Activated naive CD4-positive, alpha-beta T cell treated with anti-CD3 and anti-CD28 coated beads for 36 hours (primary cell): ENCODE measurements at regions not wholly inside any gene's neighbourhood (a gene's known extent, or its start where the extent isn't known, plus 50 kb on each side); places are given as distances from the start of the nearest gene placed in this dataset.

Source experiments
- CTCF ChIA-PET: fragments of 350-600 bp; sonication (Branson Sonifier 250); formaldehyde crosslinking; loops from one replicate; lab custom pipeline; 2021; ENCODE audit warnings: antibody characterized with exemption; lab: Charles Lee
- DNase-seq: peaks from one replicate; pipeline ENCODE4 v3.0.0-alpha.2; 2020
- H3K27ac Mint-ChIP-seq: one replicate; pipeline ENCODE4 v1.8.0; 2021; ENCODE audit warnings: mild to moderate bottlenecking, mixed read lengths
- H3K27me3 Mint-ChIP-seq: one replicate; pipeline ENCODE4 v1.8.0; 2021; ENCODE audit warnings: low read depth, mixed read lengths
- H3K36me3 Mint-ChIP-seq: one replicate; pipeline ENCODE4 v1.8.0; 2021; ENCODE audit warnings: low read depth, mixed read lengths
- H3K4me1 Mint-ChIP-seq: one replicate; pipeline ENCODE4 v1.8.0; 2021; ENCODE audit warnings: low read depth, mixed read lengths
- H3K4me3 Mint-ChIP-seq: one replicate; pipeline ENCODE4 v1.8.0; 2021; ENCODE audit warnings: mild to moderate bottlenecking, moderate library complexity, mixed read lengths
- H3K9me3 Mint-ChIP-seq: one replicate; pipeline ENCODE4 v1.8.0; 2021; ENCODE audit warnings: mixed read lengths
- intact Hi-C: fragments of 100-400 bp; cut with micrococcal nuclease; formaldehyde crosslinking; loops from one replicate; pipeline ENCODE4 v1.15.1; 2023

GRCh38 chr3:148344521-148344920, 353.2 kb upstream of the AGTR1 start:
- CTCF ChIA-PET: no interaction called here
- peaks cover 5% of the 10 kb centered on the region for H3K9me3 Mint-ChIP-seq
- intact Hi-C loops: no loop called here

DNA sequence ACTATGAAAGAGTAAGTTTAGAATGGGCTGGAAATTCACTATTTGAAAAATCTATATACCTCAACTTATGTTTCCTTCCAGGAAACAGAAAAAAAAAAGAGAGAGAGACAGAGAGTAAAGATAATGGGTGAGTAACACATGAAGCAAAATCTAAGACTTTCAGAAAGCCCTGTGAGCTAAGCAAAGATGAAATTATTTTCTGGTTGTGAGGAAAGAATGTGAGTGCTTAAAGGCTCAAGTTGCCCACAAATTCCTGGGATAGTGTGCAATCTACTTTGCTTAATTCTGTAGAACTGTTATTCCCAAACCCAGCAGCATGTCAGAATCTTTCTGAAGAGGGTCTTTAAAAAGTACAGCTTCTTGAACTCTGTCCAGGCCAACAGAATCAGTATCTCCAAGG, 337.7 kb upstream of the AGTR1 start:
- CTCF ChIA-PET: interaction anchor here (0.7 kb wide), 1 partner anchor 47 kb away, joined by 3 read pairs; no protein-coding TSS in a partner anchor
- no peak for DNase-seq
- Mint-ChIP-seq H3K27ac (no peak overlapping the region), H3K4me3 (no peak overlapping the region), H3K36me3 (no peaks in the 10 kb centered on the region), H3K9me3 (no peaks in the 10 kb centered on the region), H3K27me3 (no peaks in the 10 kb centered on the region), H3K4me1 (no peaks in the 10 kb centered on the region)
- intact Hi-C loops: no loop called here

More at GRCh38 chr3:148344521-148344920, 353.2 kb upstream of the AGTR1 start:
- no peaks in the 10 kb centered on the region for H3K4me1 Mint-ChIP-seq
- H3K4me3 Mint-ChIP-seq: no peak overlapping the region
- no peaks in the 10 kb centered on the region for H3K36me3 Mint-ChIP-seq
- H3K27me3 Mint-ChIP-seq: no peaks in the 10 kb centered on the region
- H3K27ac Mint-ChIP-seq: no peak overlapping the region
- DNase-seq: no peak

DNA sequence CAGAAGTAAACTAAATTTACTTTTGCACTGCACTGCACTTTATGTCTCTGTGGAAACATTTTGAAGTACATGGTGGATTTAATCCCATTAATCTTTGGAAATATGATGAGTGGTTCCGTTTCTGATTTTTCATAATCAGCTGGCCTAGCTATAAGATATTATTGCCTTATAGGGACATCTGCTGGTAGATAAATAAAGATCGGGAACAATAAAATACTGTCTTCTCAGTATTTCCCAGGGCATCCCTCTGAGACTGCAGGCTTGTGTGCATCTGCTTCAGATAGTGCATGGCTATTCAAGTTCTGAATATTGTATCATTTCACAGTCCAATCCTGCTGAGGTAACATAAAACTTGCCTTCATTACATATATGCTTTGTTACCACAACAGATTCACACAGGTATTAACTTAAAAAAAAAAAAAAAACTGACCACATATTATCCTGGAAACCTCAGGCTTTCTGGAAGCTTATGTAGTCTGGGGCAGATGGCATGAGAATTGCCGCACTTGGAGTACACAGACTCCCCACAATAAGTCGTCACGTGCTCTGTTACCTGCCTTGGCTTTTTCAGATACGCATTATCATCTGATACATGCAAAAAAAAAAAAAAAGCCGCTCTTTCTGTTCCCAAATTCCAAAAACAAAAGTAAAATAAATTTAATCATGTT, 330.8 kb upstream of the AGTR1 start:
- DNase-seq: no peak
- intact Hi-C loops: no loop called here
- CTCF ChIA-PET: no interaction called here
- Mint-ChIP-seq H3K4me1 (no peaks in the 10 kb centered on the region), H3K36me3 (no peaks in the 10 kb centered on the region), H3K27ac (no peak overlapping the region), H3K27me3 (no peaks in the 10 kb centered on the region), H3K9me3 (peaks cover 5% of the 10 kb centered on the region), H3K4me3 (no peak overlapping the region)

GRCh38 chr3:148367756-148368155, 329.9 kb upstream of the AGTR1 start:
- intact Hi-C loops: no loop called here
- H3K36me3 Mint-ChIP-seq: no peaks in the 10 kb centered on the region
- H3K4me3 Mint-ChIP-seq: no peak overlapping the region
- H3K27me3 Mint-ChIP-seq: no peaks in the 10 kb centered on the region
- CTCF ChIA-PET: no interaction called here
- peaks cover 5% of the 10 kb centered on the region for H3K9me3 Mint-ChIP-seq
- H3K4me1 Mint-ChIP-seq: no peaks in the 10 kb centered on the region
- no peak for DNase-seq
- no peak overlapping the region for H3K27ac Mint-ChIP-seq

- Mint-ChIP-seq H3K27me3 (no peaks in the 10 kb centered on the region), H3K4me3 (no peak overlapping the region), H3K27ac (no peak overlapping the region), H3K36me3 (no peaks in the 10 kb centered on the region), H3K9me3 (peaks cover 5% of the 10 kb centered on the region), H3K4me1 (no peaks in the 10 kb centered on the region)
- no peak for DNase-seq
- intact Hi-C loops: no loop called here
- CTCF ChIA-PET: no interaction called here
Measured at GRCh38 chr3:148369381-148369780, 328.3 kb upstream of the AGTR1 start.

- no peaks in the 10 kb centered on the region for H3K36me3 Mint-ChIP-seq
- H3K4me3 Mint-ChIP-seq: no peak overlapping the region
- intact Hi-C loops: no loop called here
- H3K27me3 Mint-ChIP-seq: no peaks in the 10 kb centered on the region
- DNase-seq: no peak
- peaks cover 5% of the 10 kb centered on the region for H3K9me3 Mint-ChIP-seq
- CTCF ChIA-PET: no interaction called here
- no peaks in the 10 kb centered on the region for H3K4me1 Mint-ChIP-seq
- no peak overlapping the region for H3K27ac Mint-ChIP-seq
Measured at GRCh38 chr3:148372206-148372875, 325.4 kb upstream of the AGTR1 start.

DNA sequence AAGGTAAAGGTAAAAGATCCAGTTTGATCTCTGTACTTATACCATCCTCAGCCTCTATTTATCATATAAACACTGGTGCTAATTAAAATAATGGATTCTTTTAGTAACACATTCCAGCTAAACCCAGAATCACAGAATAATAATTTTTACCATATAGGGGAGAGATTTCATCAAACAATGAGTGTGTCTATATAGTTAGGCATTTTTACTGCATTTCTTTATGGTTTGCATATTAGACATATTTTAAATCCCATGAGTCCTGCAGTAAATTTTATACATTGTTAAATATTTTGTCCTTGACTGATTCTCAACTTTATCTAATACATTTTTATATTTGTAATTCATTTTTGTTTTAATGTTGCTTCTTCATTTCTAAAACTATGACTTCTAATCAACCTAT, 323.7 kb upstream of the AGTR1 start:
- no peaks in the 10 kb centered on the region for H3K27me3 Mint-ChIP-seq
- CTCF ChIA-PET: no interaction called here
- no peaks in the 10 kb centered on the region for H3K36me3 Mint-ChIP-seq
- peaks cover 5% of the 10 kb centered on the region for H3K9me3 Mint-ChIP-seq
- DNase-seq: no peak
- no peak overlapping the region for H3K4me3 Mint-ChIP-seq
- intact Hi-C loops: no loop called here
- H3K4me1 Mint-ChIP-seq: no peaks in the 10 kb centered on the region
- H3K27ac Mint-ChIP-seq: no peak overlapping the region

DNA sequence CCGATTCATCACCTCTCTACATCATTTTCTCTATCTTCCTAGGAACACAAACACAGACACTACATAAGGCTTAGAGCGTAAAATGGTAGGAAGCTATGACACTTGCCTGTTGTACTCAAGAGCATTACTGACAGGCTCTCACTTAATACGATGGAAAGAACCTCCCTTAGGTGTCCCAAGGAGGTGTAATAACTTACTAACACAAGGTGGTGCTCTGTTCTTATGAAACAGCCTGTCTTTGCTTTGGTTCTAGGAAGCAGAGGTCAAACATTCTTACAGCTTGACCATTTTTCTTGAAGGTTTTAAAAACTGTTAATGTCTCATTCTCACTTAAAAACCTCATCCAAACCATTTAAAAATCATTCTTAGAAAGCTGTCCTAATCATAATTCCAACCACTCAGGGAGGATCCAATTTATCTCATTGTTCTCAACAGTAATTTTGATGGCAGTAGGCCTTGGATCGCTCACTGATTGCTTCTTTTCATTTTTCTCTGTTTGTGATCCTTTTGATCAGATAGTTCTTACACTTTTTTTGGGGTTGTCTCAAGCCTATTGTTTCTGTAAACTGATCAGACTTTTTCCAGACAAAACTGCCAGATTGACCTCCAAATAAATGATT, 317.8 kb upstream of the AGTR1 start:
- CTCF ChIA-PET: no interaction called here
- H3K27ac Mint-ChIP-seq: no peak overlapping the region
- intact Hi-C loops: loop anchor here (5.0 kb wide), 1 partner anchor 567 kb away; no protein-coding TSS in a partner anchor
- no peak for DNase-seq
- no peaks in the 10 kb centered on the region for H3K4me1 Mint-ChIP-seq
- H3K4me3 Mint-ChIP-seq: no peak overlapping the region
- H3K27me3 Mint-ChIP-seq: no peaks in the 10 kb centered on the region
- no peaks in the 10 kb centered on the region for H3K9me3 Mint-ChIP-seq
- H3K36me3 Mint-ChIP-seq: no peaks in the 10 kb centered on the region

DNA sequence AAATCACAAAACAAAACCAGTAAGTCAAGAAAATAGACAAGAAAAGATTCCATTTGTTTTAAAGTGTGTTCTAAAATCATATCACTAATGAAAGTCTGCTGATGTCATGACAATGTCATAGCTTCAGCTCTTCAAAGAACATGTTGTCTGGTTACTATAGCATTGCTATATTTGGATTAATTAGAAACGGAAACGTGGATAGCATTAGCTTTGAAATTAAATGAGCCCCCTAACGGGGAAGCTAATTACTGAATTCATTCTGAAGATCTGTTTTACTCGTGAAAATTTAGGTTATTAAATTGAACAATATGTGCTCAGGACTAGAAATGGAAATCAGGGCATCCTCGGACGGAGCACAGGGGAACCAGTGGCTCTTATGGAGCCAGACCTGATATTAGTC, 316.7 kb upstream of the AGTR1 start:
- intact Hi-C loops: no loop called here
- no peaks in the 10 kb centered on the region for H3K27me3 Mint-ChIP-seq
- DNase-seq: no peak
- no peaks in the 10 kb centered on the region for H3K36me3 Mint-ChIP-seq
- H3K4me1 Mint-ChIP-seq: no peaks in the 10 kb centered on the region
- CTCF ChIA-PET: no interaction called here
- H3K4me3 Mint-ChIP-seq: no peak overlapping the region
- no peaks in the 10 kb centered on the region for H3K9me3 Mint-ChIP-seq
- no peak overlapping the region for H3K27ac Mint-ChIP-seq

GRCh38 chr3:148389916-148390315, 307.8 kb upstream of the AGTR1 start:
- Mint-ChIP-seq H3K27me3 (no peaks in the 10 kb centered on the region), H3K9me3 (peaks cover 3% of the 10 kb centered on the region), H3K36me3 (no peaks in the 10 kb centered on the region), H3K27ac (no peak overlapping the region), H3K4me3 (no peak overlapping the region), H3K4me1 (no peaks in the 10 kb centered on the region)
- CTCF ChIA-PET: no interaction called here
- intact Hi-C loops: no loop called here
- no peak for DNase-seq

DNA sequence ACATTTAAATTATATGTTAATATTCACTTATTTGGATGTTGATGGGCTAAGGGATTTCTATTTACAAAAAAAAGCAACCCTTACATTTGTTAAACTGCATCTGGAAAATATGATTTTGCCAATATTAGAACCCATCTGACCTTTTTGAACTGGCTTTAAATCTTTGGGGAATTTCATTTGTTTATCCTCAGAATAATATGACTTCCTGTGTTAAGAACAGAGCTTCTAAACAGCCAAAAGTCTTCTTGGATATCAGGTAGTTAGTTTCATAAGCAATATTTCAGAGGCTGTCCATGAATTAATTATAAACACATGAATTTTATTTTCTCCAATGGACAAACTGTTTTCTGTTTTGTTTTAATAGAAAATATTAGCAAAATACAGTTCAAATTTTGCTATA, 301.9 kb upstream of the AGTR1 start:
- intact Hi-C loops: no loop called here
- no peak overlapping the region for H3K4me3 Mint-ChIP-seq
- no peaks in the 10 kb centered on the region for H3K36me3 Mint-ChIP-seq
- no peaks in the 10 kb centered on the region for H3K27me3 Mint-ChIP-seq
- peaks cover 7% of the 10 kb centered on the region for H3K9me3 Mint-ChIP-seq
- no peak for DNase-seq
- H3K27ac Mint-ChIP-seq: no peak overlapping the region
- CTCF ChIA-PET: no interaction called here
- H3K4me1 Mint-ChIP-seq: no peaks in the 10 kb centered on the region

GRCh38 chr3:148400754-148401153, 296.9 kb upstream of the AGTR1 start:
- H3K27me3 Mint-ChIP-seq: no peaks in the 10 kb centered on the region
- no peak overlapping the region for H3K27ac Mint-ChIP-seq
- no peaks in the 10 kb centered on the region for H3K4me1 Mint-ChIP-seq

DNA sequence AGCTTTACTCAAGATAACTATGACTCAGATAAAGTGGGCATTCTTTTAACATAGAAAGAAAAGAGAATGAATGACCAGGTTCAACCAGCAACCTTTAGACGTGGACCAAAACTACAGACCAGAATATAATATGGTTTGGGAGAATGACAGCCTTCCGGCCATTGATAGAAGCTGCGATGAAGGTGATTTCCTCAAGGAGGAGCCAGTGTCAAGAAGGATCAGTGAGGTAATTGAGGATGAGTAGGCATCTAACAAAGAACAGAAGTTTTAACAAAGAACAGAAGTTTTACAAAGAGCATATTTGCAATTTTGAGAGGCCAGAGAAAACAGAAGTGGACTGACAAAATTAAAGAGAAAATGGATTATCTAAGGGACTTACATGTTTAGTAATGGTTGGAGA, 289.0 kb upstream of the AGTR1 start:
- intact Hi-C loops: no loop called here
- Mint-ChIP-seq H3K9me3 (peaks cover 16% of the 10 kb centered on the region), H3K36me3 (no peaks in the 10 kb centered on the region), H3K27me3 (no peaks in the 10 kb centered on the region), H3K27ac (no peak overlapping the region), H3K4me1 (no peaks in the 10 kb centered on the region), H3K4me3 (no peak overlapping the region)
- DNase-seq: no peak
- CTCF ChIA-PET: no interaction called here

More at GRCh38 chr3:148400754-148401153, 296.9 kb upstream of the AGTR1 start:
- H3K36me3 Mint-ChIP-seq: no peaks in the 10 kb centered on the region
- peaks cover 6% of the 10 kb centered on the region for H3K9me3 Mint-ChIP-seq
- no peak for DNase-seq
- intact Hi-C loops: no loop called here
- no peak overlapping the region for H3K4me3 Mint-ChIP-seq
- CTCF ChIA-PET: no interaction called here
